ENCODE measurements at regions not wholly inside any gene's neighbourhood (a gene's known extent, or its start where the extent isn't known, plus 50 kb on each side); places are given as distances from the start of the nearest gene placed in this dataset.
"Not testable (repeated sequence)": the region's sequence is repeated elsewhere in the genome, so short reads cannot be mapped to it uniquely, and the experiment has no call there.

GRCh38 chr2:194367390-194367789 is 1289.6 kb upstream of the SLC39A10 start:
- not testable (repeated sequence) for DNase-seq (ENCODE audit: low read depth)

GRCh38 chr2:194363878-194364277 is 1293.1 kb upstream of the SLC39A10 start:
- DNase-seq (ENCODE audit: low read depth): no peak

- DNase-seq (ENCODE audit: low read depth): no peak
Measured at GRCh38 chr2:194363295-194363694, 1293.7 kb upstream of the SLC39A10 start.

- DNase-seq (ENCODE audit: low read depth): no peak
Measured at GRCh38 chr2:194352505-194352904, 1304.5 kb upstream of the SLC39A10 start.

- DNase-seq (ENCODE audit: low read depth): no peak
Measured at GRCh38 chr2:194346193-194346592, 1310.8 kb upstream of the SLC39A10 start.

- DNase-seq (ENCODE audit: low read depth): no peak
Measured at GRCh38 chr2:194345347-194345746, 1311.7 kb upstream of the SLC39A10 start.

- no peak for DNase-seq (ENCODE audit: low read depth)
Measured at GRCh38 chr2:194343167-194343566, 1313.9 kb upstream of the SLC39A10 start.

- no peak for DNase-seq (ENCODE audit: low read depth)
Measured at GRCh38 chr2:194332799-194333490, 1324.1 kb upstream of the SLC39A10 start.

- DNase-seq (ENCODE audit: low read depth): no peak
Measured at GRCh38 chr2:194328456-194328855, 1328.6 kb upstream of the SLC39A10 start.

GRCh38 chr2:194327196-194327888 is 1329.7 kb upstream of the SLC39A10 start:
- no peak for DNase-seq (ENCODE audit: low read depth)

GRCh38 chr2:194323740-194324139 is 1333.3 kb upstream of the SLC39A10 start:
- DNase-seq (ENCODE audit: low read depth): no peak

- no peak for DNase-seq (ENCODE audit: low read depth)
Measured at GRCh38 chr2:194320520-194320919, 1336.5 kb upstream of the SLC39A10 start.

- DNase-seq (ENCODE audit: low read depth): no peak
Measured at GRCh38 chr2:194319222-194319992, 1337.6 kb upstream of the SLC39A10 start.

- DNase-seq (ENCODE audit: low read depth): no peak
Measured at GRCh38 chr2:194314042-194314441, 1343.0 kb upstream of the SLC39A10 start.

GRCh38 chr2:194304191-194304590 is 1352.8 kb upstream of the SLC39A10 start:
- no peak for DNase-seq (ENCODE audit: low read depth)

- DNase-seq (ENCODE audit: low read depth): no peak
Measured at GRCh38 chr2:194301946-194302345, 1355.1 kb upstream of the SLC39A10 start.

GRCh38 chr2:194294156-194294555 is 1362.9 kb upstream of the SLC39A10 start:
- no peak for DNase-seq (ENCODE audit: low read depth)

- DNase-seq (ENCODE audit: low read depth): no peak
Measured at GRCh38 chr2:194291104-194291503, 1365.9 kb upstream of the SLC39A10 start.

GRCh38 chr2:194289712-194290346 is 1367.2 kb upstream of the SLC39A10 start:
- DNase-seq (ENCODE audit: low read depth): no peak

- not testable (repeated sequence) for DNase-seq (ENCODE audit: low read depth)
Measured at GRCh38 chr2:194276667-194277066, 1380.4 kb upstream of the SLC39A10 start.

- DNase-seq (ENCODE audit: low read depth): no peak
Measured at GRCh38 chr2:194271293-194271961, 1385.6 kb upstream of the SLC39A10 start.

- DNase-seq (ENCODE audit: low read depth): no peak
Measured at GRCh38 chr2:194270648-194271047, 1386.4 kb upstream of the SLC39A10 start.

All from CMK (cell line).